HEK293T (cell line): ENCODE measurements at regions not wholly inside any gene's neighbourhood (a gene's known extent, or its start where the extent isn't known, plus 50 kb on each side); places are given as distances from the start of the nearest gene placed in this dataset.
A peak's percentile ranks its signal among the peaks of the same experiment; 100 is the strongest.

ENCODE experiments used
- CTCF ChIA-PET: fragments of 350-600 bp; formaldehyde crosslinking; extraction: SDS; loops from one replicate; lab custom pipeline; 2021; ENCODE audit warnings: antibody characterized with exemption, inconsistent platforms; lab: Yijun Ruan, JAX
- POLR2A ChIA-PET: fragments of 350-600 bp; formaldehyde crosslinking; extraction: SDS; loops from one replicate; lab custom pipeline; 2020; ENCODE audit warnings: antibody characterized with exemption, inconsistent platforms; lab: Yijun Ruan, JAX
- DNase-seq: peaks from one replicate; pipeline ENCODE4 v3.0.0; 2012; ENCODE audit warnings: mixed read lengths; ENCODE audit errors: extremely low spot score
- ARNT ChIP-seq: fragments of 450-650 bp; IDR thresholded peaks from 2 replicates; pipeline ENCODE4 v1.6.1; 2017; ENCODE audit warnings: mild to moderate bottlenecking
- BHLHE40 ChIP-seq: fragments of 450-650 bp; IDR thresholded peaks from 2 replicates; pipeline ENCODE4 v1.6.1; 2016; ENCODE audit warnings: mild to moderate bottlenecking, moderate library complexity, borderline replicate concordance
- CTBP1 ChIP-seq: fragments of 450-650 bp; IDR thresholded peaks from 2 replicates; pipeline ENCODE4 v1.6.1; 2016; ENCODE audit warnings: borderline replicate concordance
- ELF4 ChIP-seq: fragments of 450-650 bp; IDR thresholded peaks from 2 replicates; pipeline ENCODE4 v1.6.1; 2017; ENCODE audit warnings: antibody characterized with exemption
- FOXA1 ChIP-seq: fragments of 450-650 bp; IDR thresholded peaks from 2 replicates; pipeline ENCODE4 v1.6.1; 2016; ENCODE audit warnings: mild to moderate bottlenecking
- FOXK2 ChIP-seq: fragments of 450-650 bp; IDR thresholded peaks from 2 replicates; pipeline ENCODE4 v1.6.1; 2016; ENCODE audit warnings: mild to moderate bottlenecking
- FOXM1 ChIP-seq: fragments of 450-650 bp; IDR thresholded peaks from 2 replicates; pipeline ENCODE4 v1.6.1; 2017; ENCODE audit warnings: mild to moderate bottlenecking, borderline replicate concordance
- HDGF ChIP-seq: fragments of 450-650 bp; IDR thresholded peaks from 2 replicates; pipeline ENCODE4 v1.6.1; 2017; ENCODE audit warnings: antibody characterized with exemption, borderline replicate concordance
- L3MBTL2 ChIP-seq: fragments of 450-650 bp; conservative IDR thresholded peaks from 2 replicates; pipeline ENCODE4 v1.6.1; 2016; ENCODE audit warnings: mild to moderate bottlenecking
- LEF1 ChIP-seq: fragments of 450-650 bp; IDR thresholded peaks from 2 replicates; pipeline ENCODE4 v1.6.1; 2017; ENCODE audit warnings: mild to moderate bottlenecking, borderline replicate concordance
- NFRKB ChIP-seq: fragments of 450-650 bp; IDR thresholded peaks from 2 replicates; pipeline ENCODE4 v1.6.1; 2016; ENCODE audit warnings: mild to moderate bottlenecking, moderate library complexity
- SP1 ChIP-seq: fragments of 450-650 bp; IDR thresholded peaks from 2 replicates; pipeline ENCODE4 v1.6.1; 2017
- SUZ12 ChIP-seq: fragments of 450-650 bp; IDR thresholded peaks from 2 replicates; pipeline ENCODE4 v1.6.1; 2016; ENCODE audit warnings: mild to moderate bottlenecking
- TARDBP ChIP-seq: fragments of 450-650 bp; IDR thresholded peaks from 2 replicates; pipeline ENCODE4 v1.6.1; 2016
- ZNF384 ChIP-seq: fragments of 450-650 bp; IDR thresholded peaks from 2 replicates; pipeline ENCODE4 v1.6.1; 2016
- TF ChIP-seq, protein P1 (sequence below): fragments of 450-650 bp; IDR thresholded peaks from 2 replicates; pipeline ENCODE4 v1.6.1; 2016

DNA sequence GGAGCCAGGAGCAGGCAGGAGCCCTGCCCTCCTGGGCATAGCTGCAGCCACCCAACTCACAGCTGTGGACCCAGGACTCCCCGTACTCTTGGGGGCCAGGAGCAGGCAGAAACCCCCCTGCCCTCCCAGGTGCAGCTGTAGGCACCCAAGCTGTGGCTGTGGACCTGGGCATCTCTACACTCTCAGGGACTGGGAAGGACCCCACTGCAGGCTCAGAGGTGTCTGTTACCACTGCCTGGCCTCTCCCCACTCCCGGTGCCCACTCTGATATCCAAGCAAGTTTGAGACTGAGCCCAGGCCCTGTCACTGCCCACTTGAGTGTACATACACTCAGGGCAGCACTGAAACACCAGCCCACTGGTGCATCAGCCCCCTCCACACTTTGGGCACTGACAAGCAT is 193.5 kb upstream of the MANEA start:
- CTCF ChIA-PET, result no interaction called here
- POLR2A ChIA-PET, result no interaction called here
- TF ChIP-seq L3MBTL2, result no peak
- TF ChIP-seq, protein P1, sequence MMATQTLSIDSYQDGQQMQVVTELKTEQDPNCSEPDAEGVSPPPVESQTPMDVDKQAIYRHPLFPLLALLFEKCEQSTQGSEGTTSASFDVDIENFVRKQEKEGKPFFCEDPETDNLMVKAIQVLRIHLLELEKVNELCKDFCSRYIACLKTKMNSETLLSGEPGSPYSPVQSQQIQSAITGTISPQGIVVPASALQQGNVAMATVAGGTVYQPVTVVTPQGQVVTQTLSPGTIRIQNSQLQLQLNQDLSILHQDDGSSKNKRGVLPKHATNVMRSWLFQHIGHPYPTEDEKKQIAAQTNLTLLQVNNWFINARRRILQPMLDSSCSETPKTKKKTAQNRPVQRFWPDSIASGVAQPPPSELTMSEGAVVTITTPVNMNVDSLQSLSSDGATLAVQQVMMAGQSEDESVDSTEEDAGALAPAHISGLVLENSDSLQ, result no peak
- no peak for TF ChIP-seq NFRKB
- no peak for TF ChIP-seq ZNF384
- TF ChIP-seq FOXK2, result no peak
- TF ChIP-seq ELF4, result no peak
- no peak for TF ChIP-seq SP1
- DNase-seq, result no peak

DNA sequence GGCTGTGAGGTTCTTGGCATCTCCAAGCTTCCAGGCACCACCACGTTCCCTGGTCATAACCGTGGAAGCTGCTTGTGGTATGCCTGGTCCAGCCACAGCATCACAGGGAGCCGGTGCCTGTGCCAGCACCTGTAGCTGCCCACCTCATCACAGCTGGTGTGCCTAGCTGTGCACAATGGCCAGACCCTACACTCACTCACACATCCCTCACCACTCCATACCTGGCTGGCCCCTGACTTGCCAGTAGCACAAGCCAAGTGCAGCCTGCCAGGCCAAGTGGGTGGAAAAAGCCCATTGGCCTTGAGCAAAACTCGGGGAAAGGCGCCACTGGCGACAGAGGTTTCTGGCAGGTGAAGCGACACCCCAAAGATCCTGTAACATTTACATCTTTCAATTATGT is 192.3 kb upstream of the MANEA start:
- CTCF ChIA-PET, result no interaction called here
- TF ChIP-seq SUZ12 (no peak), NFRKB (no peak)
- POLR2A ChIA-PET, result no interaction called here
- DNase-seq, result no peak

DNA sequence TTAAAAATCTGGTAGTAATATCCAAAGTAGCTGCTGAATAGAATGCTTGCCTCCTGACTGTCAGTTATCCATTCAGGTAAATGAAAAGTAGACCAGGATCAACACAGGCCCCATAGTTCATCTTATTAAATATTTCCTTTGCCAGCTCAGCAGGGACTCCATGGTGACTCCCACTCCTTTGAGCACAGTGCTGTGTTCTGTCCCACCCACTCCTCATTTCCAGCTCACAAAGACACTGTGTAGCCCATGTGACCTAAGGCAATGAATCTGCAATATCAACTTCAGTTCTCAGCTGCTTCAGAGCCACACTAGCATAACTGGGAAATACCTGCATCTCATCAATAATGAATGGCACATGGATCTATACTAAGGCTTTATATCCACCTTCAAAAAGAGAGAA is 189.5 kb upstream of the MANEA start:
- TF ChIP-seq FOXA1 (no peak), LEF1 (no peak), BHLHE40 (no peak)
- DNase-seq, result no peak
- ChIA-PET CTCF (no interaction called here), POLR2A (no interaction called here)

DNA sequence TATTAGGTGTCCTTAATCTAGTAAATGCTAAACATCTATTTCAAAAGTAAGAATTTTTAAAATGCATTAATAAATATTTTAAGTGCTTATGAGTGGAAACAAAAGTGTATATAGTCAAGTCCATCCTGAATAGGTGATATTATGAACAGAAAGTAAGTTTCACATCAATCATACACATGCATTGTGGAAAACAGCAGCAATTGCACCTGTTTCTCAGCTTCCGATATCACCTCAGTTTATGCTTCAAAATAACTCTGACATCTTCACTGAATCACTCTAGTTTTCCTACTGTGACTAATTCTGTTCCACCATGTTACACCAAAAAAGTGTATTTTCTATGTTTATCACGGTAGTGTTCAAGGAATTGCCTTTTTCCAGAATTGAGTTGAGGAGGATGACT is 172.6 kb upstream of the MANEA start:
- DNase-seq, result no peak
- CTCF ChIA-PET, result no interaction called here
- no peak for TF ChIP-seq SP1
- no peak for TF ChIP-seq ARNT
- no peak for TF ChIP-seq NFRKB
- no peak for TF ChIP-seq CTBP1
- TF ChIP-seq FOXK2, result no peak
- no peak for TF ChIP-seq BHLHE40
- TF ChIP-seq SUZ12, result no peak
- no peak for TF ChIP-seq HDGF
- TF ChIP-seq ZNF384, result no peak
- TF ChIP-seq LEF1, result no peak
- no peak for TF ChIP-seq ELF4
- TF ChIP-seq, protein P1, result no peak
- TF ChIP-seq L3MBTL2, result no peak
- TF ChIP-seq FOXA1, result no peak
- no peak for TF ChIP-seq TARDBP
- no peak for TF ChIP-seq FOXM1
- POLR2A ChIA-PET, result no interaction called here

DNA sequence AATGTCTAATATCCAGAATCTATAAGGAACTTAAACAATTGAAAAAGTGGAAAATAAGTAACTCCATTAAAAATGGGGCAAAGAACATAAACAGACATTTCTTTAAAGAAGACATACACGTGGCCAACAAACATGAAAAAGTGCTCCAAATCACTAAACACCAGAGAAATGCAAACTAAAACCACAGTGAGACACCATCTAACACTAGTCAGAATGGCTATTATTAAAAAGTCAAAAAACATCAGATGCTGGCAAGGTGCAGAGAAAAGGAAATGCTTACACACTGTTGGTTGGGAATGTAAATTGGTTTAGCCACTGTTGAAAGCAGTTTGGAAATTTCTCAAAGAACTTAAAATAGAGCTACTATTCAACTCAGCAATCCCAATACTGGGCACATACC is 169.2 kb upstream of the MANEA start:
- TF ChIP-seq SUZ12, result no peak
- no peak for TF ChIP-seq NFRKB
- no peak for TF ChIP-seq L3MBTL2
- no peak for TF ChIP-seq TARDBP
- no peak for TF ChIP-seq LEF1
- no peak for TF ChIP-seq FOXA1
- TF ChIP-seq SP1, result no peak
- no peak for TF ChIP-seq CTBP1
- TF ChIP-seq ARNT, result no peak
- TF ChIP-seq ZNF384, result no peak
- no peak for TF ChIP-seq BHLHE40
- no peak for TF ChIP-seq FOXK2
- TF ChIP-seq, protein P1, result no peak
- no peak for TF ChIP-seq ELF4
- no peak for TF ChIP-seq HDGF
- no peak for TF ChIP-seq FOXM1
- CTCF ChIA-PET, result no interaction called here
- DNase-seq, result no peak
- POLR2A ChIA-PET, result no interaction called here

DNA sequence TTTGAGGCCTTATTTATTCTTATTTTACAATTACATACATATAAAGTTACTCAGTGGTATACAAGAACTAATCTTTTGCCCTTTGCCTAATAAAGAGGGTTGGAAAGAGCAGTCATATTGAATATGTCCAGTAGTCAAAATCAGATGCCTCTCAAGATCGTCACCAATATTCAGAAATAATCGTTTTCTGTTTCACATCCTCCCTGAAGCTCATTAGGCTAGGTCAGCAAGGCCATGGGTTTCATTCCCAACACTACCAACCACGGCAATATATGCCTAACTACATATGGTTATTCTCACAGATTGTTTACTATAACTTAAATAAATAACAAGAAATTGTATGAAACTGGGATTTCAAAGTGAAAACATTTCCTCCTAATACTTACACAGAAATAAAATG is 167.2 kb upstream of the MANEA start:
- TF ChIP-seq FOXK2 (no peak), FOXM1 (no peak), L3MBTL2 (no peak), SP1 (no peak)
- CTCF ChIA-PET, result no interaction called here
- DNase-seq, result no peak
- POLR2A ChIA-PET, result no interaction called here

DNA sequence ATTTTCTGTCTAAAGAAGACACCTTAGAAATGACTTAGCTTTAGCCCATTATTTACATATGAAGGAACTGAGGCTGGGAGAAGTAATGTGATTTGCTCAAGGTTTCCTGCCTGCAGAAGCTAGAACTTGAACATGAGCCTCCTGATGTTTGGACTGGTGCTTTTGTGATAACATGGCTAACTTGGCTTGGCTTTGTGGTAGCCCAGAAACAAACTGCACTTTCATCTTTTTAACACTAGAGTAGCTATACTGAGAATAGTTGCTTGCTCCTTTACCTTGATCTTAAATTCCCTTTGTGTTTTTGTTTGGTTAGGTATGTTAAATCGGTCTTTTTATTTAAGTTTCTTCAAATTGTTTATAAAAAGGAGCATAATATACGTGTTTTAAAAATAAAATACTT is 163.5 kb upstream of the MANEA start:
- peak; percentile 11 for DNase-seq
- TF ChIP-seq FOXA1, result no peak
- CTCF ChIA-PET, result no interaction called here
- POLR2A ChIA-PET, result no interaction called here
